ENCODE measurements at regions not wholly inside any gene's neighbourhood (a gene's known extent, or its start where the extent isn't known, plus 50 kb on each side); places are given as distances from the start of the nearest gene placed in this dataset.
"Not testable (repeated sequence)": the region's sequence is repeated elsewhere in the genome, so short reads cannot be mapped to it uniquely, and the experiment has no call there.

DNA sequence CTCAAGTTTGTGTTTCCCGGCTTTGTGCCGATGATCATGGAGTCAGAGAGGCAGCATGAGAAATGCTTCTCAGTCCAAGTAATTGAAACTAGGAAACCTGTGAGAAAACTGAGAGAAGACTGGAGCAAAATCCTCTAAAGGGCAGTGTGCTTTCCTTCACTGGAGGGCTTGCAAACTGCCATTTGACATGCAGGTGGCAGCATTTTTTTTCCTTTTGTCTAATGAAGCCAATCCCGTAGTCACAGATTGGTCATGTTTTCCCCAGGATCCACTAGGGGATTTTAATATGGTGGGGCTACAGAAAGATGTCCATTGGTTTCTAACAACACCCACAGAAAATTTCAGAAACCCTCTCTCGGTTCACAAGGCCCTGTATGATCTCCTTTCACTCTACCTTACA is 117.4 kb upstream of the NUDT10 start:
- Histone ChIP-seq H3K36me3 (no peaks in the 10 kb centered on the region), H3K9me3 (replicated peaks) (no peaks in the 10 kb centered on the region), H3K4me1 (no peaks in the 10 kb centered on the region), H3K4me3 (no peak overlapping the region), H3K27ac (no peak overlapping the region), H3K27me3 (no peaks in the 10 kb centered on the region)
- DNase-seq, result no peak

DNA sequence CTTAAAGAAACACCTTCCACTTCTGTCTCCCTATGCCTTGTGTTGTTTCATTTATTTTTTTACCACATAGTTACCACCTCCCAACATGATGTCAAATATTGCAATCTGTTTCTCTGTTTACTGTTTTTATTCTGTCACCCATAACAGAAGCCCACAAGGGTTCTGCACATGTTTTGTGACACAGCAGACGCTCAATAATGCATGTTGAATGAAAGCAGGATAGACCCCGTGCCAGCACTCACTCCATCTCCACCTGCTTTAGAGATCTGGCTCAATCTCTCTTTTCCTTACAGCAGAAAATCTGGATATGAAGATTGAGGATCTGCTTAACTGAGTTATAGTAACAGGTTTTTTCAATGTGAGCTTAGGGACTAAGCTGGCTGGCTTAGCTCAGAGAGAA is 116.8 kb upstream of the NUDT10 start:
- no peaks in the 10 kb centered on the region for H3K27me3 ChIP-seq
- no peaks in the 10 kb centered on the region for H3K36me3 ChIP-seq

DNA sequence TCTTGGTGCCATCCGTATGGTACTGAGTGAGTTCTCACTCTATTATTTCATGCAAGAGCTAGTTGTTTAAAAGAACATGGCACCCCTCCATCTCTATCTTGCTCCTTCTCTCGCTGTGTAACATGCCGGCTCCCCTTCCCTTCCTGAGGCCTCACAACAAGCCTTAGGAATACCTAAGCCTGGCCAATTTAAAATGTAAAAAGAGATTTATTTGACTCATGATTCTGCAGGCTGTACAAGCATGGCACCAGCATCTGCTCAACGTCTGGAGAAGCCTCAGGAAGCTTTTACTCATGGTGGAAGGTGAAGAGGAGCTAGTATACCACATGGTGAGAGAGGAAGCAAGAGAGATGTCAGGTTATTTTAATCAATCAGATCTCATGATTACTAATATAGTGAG is 90.4 kb upstream of the NUDT10 start:
- no peak for DNase-seq
- no peaks in the 10 kb centered on the region for H3K27me3 ChIP-seq
- no peaks in the 10 kb centered on the region for H3K4me1 ChIP-seq
- no peaks in the 10 kb centered on the region for H3K9me3 ChIP-seq (replicated peaks)
- no peaks in the 10 kb centered on the region for H3K36me3 ChIP-seq
- H3K4me3 ChIP-seq, result no peak overlapping the region
- H3K27ac ChIP-seq, result no peak overlapping the region

More for the DNA sequence above, 116.8 kb upstream of the NUDT10 start:
- Histone ChIP-seq H3K4me3 (no peak overlapping the region), H3K27ac (no peak overlapping the region), H3K4me1 (no peaks in the 10 kb centered on the region), H3K9me3 (replicated peaks) (no peaks in the 10 kb centered on the region)
- no peak for DNase-seq

DNA sequence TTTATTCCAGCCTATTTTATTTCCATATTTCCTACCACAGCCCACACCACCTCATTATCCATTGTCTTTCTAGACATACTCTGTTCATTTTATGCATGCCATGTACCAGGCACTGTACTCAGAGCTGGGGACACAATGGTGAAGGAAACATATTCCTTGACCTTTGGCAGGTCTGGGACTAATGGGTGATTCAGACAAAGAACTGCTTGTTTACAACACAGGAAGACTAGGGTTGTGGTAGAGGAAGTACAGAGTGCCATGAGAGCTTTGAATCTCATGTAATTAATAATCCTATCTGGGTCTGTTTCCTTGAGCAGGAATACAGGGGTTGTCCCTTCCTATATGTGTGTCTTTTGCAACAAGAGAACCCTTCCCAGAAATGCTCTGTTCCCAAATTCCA is 75.1 kb upstream of the NUDT10 start:
- H3K27ac ChIP-seq, result no peak overlapping the region
- no peak overlapping the region for H3K4me3 ChIP-seq
- no peak for DNase-seq
- no peaks in the 10 kb centered on the region for H3K4me1 ChIP-seq
- no peaks in the 10 kb centered on the region for H3K36me3 ChIP-seq
- no peaks in the 10 kb centered on the region for H3K27me3 ChIP-seq
- H3K9me3 ChIP-seq (replicated peaks), result no peaks in the 10 kb centered on the region

DNA sequence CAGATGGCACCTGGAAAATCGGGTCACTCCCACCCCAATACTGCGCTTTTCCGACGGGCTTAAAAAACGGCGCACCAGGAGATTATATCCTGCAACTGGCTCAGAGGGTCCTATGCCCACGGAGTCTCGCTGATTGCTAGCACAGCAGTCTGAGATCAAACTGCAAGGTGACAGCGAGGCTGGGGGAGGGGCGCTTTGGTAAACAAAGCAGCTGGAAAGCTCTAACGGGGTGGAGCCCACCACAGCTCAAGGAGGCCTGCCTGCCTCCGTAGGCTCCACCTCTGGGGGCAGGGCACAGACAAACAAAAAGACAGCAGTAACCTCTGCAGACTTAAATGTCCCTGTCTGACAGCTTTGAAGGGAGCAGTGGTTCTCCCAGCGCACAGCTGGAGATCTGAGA is 70.4 kb upstream of the NUDT10 start:
- H3K4me1 ChIP-seq; H3K36me3 ChIP-seq; H3K4me3 ChIP-seq; H3K27me3 ChIP-seq; H3K27ac ChIP-seq; H3K9me3 ChIP-seq (replicated peaks); DNase-seq: not testable (repeated sequence)

DNA sequence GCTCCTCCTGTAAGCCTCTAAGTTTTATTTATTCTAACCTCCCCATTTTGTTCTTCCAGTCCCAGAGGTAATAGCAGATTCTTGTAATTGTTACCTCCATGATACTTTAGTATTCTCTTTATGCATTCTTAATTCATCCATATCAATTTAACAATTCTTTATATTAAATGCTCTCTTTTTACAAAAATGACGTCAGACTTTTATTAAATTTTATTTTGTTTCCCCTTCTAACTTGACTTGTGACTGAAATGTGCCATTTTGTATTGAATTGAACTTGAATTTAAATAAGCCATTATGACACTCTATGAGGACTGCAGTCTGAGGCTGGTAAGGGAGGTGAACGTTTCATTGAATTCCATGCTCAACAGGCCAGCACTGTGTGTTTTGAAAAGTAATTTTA is 60.0 kb upstream of the NUDT10 start:
- Histone ChIP-seq H3K4me1 (no peaks in the 10 kb centered on the region), H3K27me3 (no peaks in the 10 kb centered on the region), H3K27ac (no peak overlapping the region), H3K9me3 (replicated peaks) (no peaks in the 10 kb centered on the region), H3K4me3 (no peak overlapping the region), H3K36me3 (no peaks in the 10 kb centered on the region)
- no peak for DNase-seq

DNA sequence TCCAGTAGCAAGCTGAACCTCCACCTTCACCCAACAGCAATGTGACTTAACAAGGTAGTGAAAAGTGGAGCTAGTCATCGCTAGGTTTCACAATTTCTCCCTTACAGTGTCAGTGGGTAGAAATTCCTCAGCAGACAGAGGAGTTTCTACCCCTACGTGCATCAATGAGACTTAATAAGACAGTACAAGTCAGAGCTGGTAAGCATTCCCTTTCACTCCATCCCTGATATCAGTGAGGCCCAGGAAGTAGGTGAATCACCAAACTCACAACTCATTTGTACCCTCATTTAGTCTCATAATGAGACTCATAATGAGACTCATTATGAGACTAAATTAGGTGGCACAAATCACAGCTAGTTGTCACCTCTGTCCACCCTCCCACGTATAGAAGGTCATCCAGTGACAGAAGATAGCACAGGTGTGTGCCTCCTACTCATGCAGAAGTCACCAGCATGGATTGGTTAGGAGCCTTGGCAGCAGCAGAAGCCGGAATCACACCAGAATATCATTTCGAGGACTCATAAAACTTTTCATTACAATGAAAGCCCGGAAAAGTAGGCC is 50.8 kb upstream of the NUDT10 start:
- no peaks in the 10 kb centered on the region for H3K4me1 ChIP-seq
- no peak for DNase-seq
- no peaks in the 10 kb centered on the region for H3K36me3 ChIP-seq
- H3K27me3 ChIP-seq, result no peaks in the 10 kb centered on the region
- H3K27ac ChIP-seq, result no peak overlapping the region
- no peaks in the 10 kb centered on the region for H3K9me3 ChIP-seq (replicated peaks)
- H3K4me3 ChIP-seq, result no peak overlapping the region
